Muscle layer of colon (tissue), 2 donors: ENCODE measurements at regions not wholly inside any gene's neighbourhood (a gene's known extent, or its start where the extent isn't known, plus 50 kb on each side); places are given as distances from the start of the nearest gene placed in this dataset.
"Not testable (repeated sequence)": the region's sequence is repeated elsewhere in the genome, so short reads cannot be mapped to it uniquely, and the experiment has no call there.

ENCODE experiments used
- H3K27ac ChIP-seq: one replicate; pipeline ENCODE4 v1.7.0; 2013; ENCODE audit warnings: low read depth, mild to moderate bottlenecking, low read length, moderate library complexity
- H3K27me3 ChIP-seq, 2 donors: one replicate each; pipeline ENCODE4 v1.7.0; 2013; ENCODE audit warnings: low read length in 2 of 2, mild to moderate bottlenecking in 2 of 2; ENCODE audit not compliant: insufficient read depth in 2 of 2, control insufficient read depth in 1 of 2
- H3K36me3 ChIP-seq: one replicate; pipeline ENCODE4 v1.7.0; 2013; ENCODE audit warnings: mild to moderate bottlenecking, low read length; ENCODE audit not compliant: insufficient read depth
- H3K4me1 ChIP-seq: one replicate; pipeline ENCODE4 v1.7.0; 2013; ENCODE audit warnings: mild to moderate bottlenecking, low read length; ENCODE audit not compliant: insufficient read depth
- H3K4me3 ChIP-seq, 2 donors: one replicate each; pipeline ENCODE4 v1.7.0; 2013; ENCODE audit warnings: low read length in 2 of 2, low read depth in 1 of 2, mild to moderate bottlenecking in 1 of 2, moderate library complexity in 1 of 2
- H3K9ac ChIP-seq: one replicate; pipeline ENCODE4 v1.7.0; 2013; ENCODE audit warnings: low read length
- H3K9me3 ChIP-seq: one replicate; pipeline ENCODE4 v1.7.0; 2013; ENCODE audit warnings: mild to moderate bottlenecking, low read length
- donor health status: abdominal sarcoma.
- donor health status: Adenocarcinoma of cecum.

GRCh38 chr2:147139732-147140131 is 705.1 kb upstream of the ACVR2A start:
- not testable (repeated sequence) for H3K27me3 ChIP-seq, H3K4me1 ChIP-seq, H3K27ac ChIP-seq, H3K4me3 ChIP-seq, H3K9ac ChIP-seq, H3K9me3 ChIP-seq, H3K36me3 ChIP-seq

GRCh38 chr2:147137711-147138110 is 707.1 kb upstream of the ACVR2A start:
- Histone ChIP-seq H3K4me3 (no peak overlapping the region), H3K9ac (no peak overlapping the region), H3K27ac (no peak overlapping the region), H3K4me1 (no peaks in the 10 kb centered on the region), H3K36me3 (no peaks in the 10 kb centered on the region), H3K9me3 (no peaks in the 10 kb centered on the region), H3K27me3 (no peaks in the 10 kb centered on the region)

GRCh38 chr2:147135376-147135775 is 709.5 kb upstream of the ACVR2A start:
- H3K4me1 ChIP-seq: no peaks in the 10 kb centered on the region
- no peak overlapping the region for H3K9ac ChIP-seq
- no peaks in the 10 kb centered on the region for H3K27me3 ChIP-seq

GRCh38 chr2:147133286-147133908 is 711.4 kb upstream of the ACVR2A start:
- no peaks in the 10 kb centered on the region for H3K36me3 ChIP-seq
- H3K9me3 ChIP-seq: no peaks in the 10 kb centered on the region
- no peak overlapping the region for H3K4me3 ChIP-seq
- H3K27me3 ChIP-seq: no peaks in the 10 kb centered on the region
- H3K4me1 ChIP-seq: no peaks in the 10 kb centered on the region
- no peak overlapping the region for H3K27ac ChIP-seq
- H3K9ac ChIP-seq: no peak overlapping the region

More at GRCh38 chr2:147135376-147135775, 709.5 kb upstream of the ACVR2A start:
- Histone ChIP-seq H3K4me3 (no peak overlapping the region), H3K9me3 (no peaks in the 10 kb centered on the region), H3K27ac (no peak overlapping the region), H3K36me3 (no peaks in the 10 kb centered on the region)

- H3K4me3 ChIP-seq: no peak overlapping the region
- H3K27me3 ChIP-seq: no peaks in the 10 kb centered on the region
- H3K27ac ChIP-seq: no peak overlapping the region
- peaks cover 9% of the 10 kb centered on the region for H3K4me1 ChIP-seq
- H3K9ac ChIP-seq: no peak overlapping the region
- no peaks in the 10 kb centered on the region for H3K9me3 ChIP-seq
- no peaks in the 10 kb centered on the region for H3K36me3 ChIP-seq
Measured at GRCh38 chr2:147125145-147125544, 719.7 kb upstream of the ACVR2A start.

GRCh38 chr2:147122944-147123343 is 721.9 kb upstream of the ACVR2A start:
- no peak overlapping the region for H3K4me3 ChIP-seq
- no peak overlapping the region for H3K27ac ChIP-seq
- peaks cover 9% of the 10 kb centered on the region for H3K4me1 ChIP-seq
- H3K36me3 ChIP-seq: no peaks in the 10 kb centered on the region
- no peak overlapping the region for H3K9ac ChIP-seq
- H3K9me3 ChIP-seq: no peaks in the 10 kb centered on the region
- no peaks in the 10 kb centered on the region for H3K27me3 ChIP-seq

GRCh38 chr2:147110962-147111361 is 733.9 kb upstream of the ACVR2A start:
- H3K27me3 ChIP-seq: no peaks in the 10 kb centered on the region

GRCh38 chr2:147110317-147110716 is 734.5 kb upstream of the ACVR2A start:
- H3K27ac ChIP-seq: no peak overlapping the region
- H3K27me3 ChIP-seq: no peaks in the 10 kb centered on the region
- H3K4me1 ChIP-seq: no peaks in the 10 kb centered on the region
- H3K9me3 ChIP-seq: no peaks in the 10 kb centered on the region
- no peak overlapping the region for H3K9ac ChIP-seq
- H3K4me3 ChIP-seq: no peak overlapping the region
- no peaks in the 10 kb centered on the region for H3K36me3 ChIP-seq

More at GRCh38 chr2:147110962-147111361, 733.9 kb upstream of the ACVR2A start:
- no peak overlapping the region for H3K4me3 ChIP-seq
- H3K9ac ChIP-seq: no peak overlapping the region
- H3K36me3 ChIP-seq: no peaks in the 10 kb centered on the region
- H3K9me3 ChIP-seq: no peaks in the 10 kb centered on the region
- no peaks in the 10 kb centered on the region for H3K4me1 ChIP-seq
- H3K27ac ChIP-seq: no peak overlapping the region

GRCh38 chr2:147109291-147109690 is 735.5 kb upstream of the ACVR2A start:
- Histone ChIP-seq H3K9me3 (no peaks in the 10 kb centered on the region), H3K27me3 (no peaks in the 10 kb centered on the region), H3K4me1 (no peaks in the 10 kb centered on the region), H3K9ac (no peak overlapping the region), H3K36me3 (no peaks in the 10 kb centered on the region), H3K27ac (no peak overlapping the region), H3K4me3 (no peak overlapping the region)

GRCh38 chr2:147108548-147108947 is 736.3 kb upstream of the ACVR2A start:
- Histone ChIP-seq H3K9me3 (no peaks in the 10 kb centered on the region), H3K36me3 (no peaks in the 10 kb centered on the region), H3K4me1 (no peaks in the 10 kb centered on the region), H3K9ac (no peak overlapping the region), H3K27me3 (no peaks in the 10 kb centered on the region), H3K4me3 (no peak overlapping the region), H3K27ac (no peak overlapping the region)

- Histone ChIP-seq H3K4me1 (peaks cover 10% of the 10 kb centered on the region), H3K27me3 (no peaks in the 10 kb centered on the region), H3K27ac (no peak overlapping the region), H3K36me3 (no peaks in the 10 kb centered on the region), H3K9ac (no peak overlapping the region), H3K4me3 (no peak overlapping the region), H3K9me3 (no peaks in the 10 kb centered on the region)
Measured at GRCh38 chr2:147101941-147102790, 742.7 kb upstream of the ACVR2A start.
